ENCODE measurements at regions not wholly inside any gene's neighbourhood (a gene's known extent, or its start where the extent isn't known, plus 50 kb on each side); places are given as distances from the start of the nearest gene placed in this dataset.

DNA sequence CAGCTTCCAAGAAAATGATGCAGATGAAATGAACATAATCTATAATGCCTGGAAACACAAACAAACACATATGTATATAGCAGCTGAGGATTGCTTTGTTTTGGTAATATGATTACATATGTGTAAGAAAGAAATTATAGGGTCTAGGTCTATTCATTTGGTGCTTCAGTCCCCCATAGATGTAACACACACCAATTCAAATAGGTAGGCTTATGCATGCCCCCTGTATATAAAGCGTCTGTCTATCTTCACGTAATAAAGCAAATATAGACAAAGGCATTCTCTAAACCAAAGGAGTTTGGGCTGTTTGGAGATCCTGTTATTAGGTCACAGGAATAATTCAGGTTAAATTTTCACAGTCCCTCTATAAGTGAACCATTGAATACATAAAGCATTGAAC, 270.4 kb upstream of the SGK1 start:
- no peaks in the 10 kb centered on the region for H3K4me1 ChIP-seq
- intact Hi-C loops (cut with DNase I) = no loop called here
- H3K27me3 ChIP-seq = no peaks in the 10 kb centered on the region
- DNase-seq (no peak), ATAC-seq (no peak)
- no peaks in the 10 kb centered on the region for H3K36me3 ChIP-seq
- 100% methylated on average over 2 of the region's 2 CpGs for whole genome bisulfite sequencing (ENCODE audit: insufficient coverage, low coverage, low lambda C conversion rate, missing lambda C conversion rate)
- no peak for TF ChIP-seq POLR2A (IDR thresholded peaks at IDR 0.05)
- TF ChIP-seq, protein P1, sequence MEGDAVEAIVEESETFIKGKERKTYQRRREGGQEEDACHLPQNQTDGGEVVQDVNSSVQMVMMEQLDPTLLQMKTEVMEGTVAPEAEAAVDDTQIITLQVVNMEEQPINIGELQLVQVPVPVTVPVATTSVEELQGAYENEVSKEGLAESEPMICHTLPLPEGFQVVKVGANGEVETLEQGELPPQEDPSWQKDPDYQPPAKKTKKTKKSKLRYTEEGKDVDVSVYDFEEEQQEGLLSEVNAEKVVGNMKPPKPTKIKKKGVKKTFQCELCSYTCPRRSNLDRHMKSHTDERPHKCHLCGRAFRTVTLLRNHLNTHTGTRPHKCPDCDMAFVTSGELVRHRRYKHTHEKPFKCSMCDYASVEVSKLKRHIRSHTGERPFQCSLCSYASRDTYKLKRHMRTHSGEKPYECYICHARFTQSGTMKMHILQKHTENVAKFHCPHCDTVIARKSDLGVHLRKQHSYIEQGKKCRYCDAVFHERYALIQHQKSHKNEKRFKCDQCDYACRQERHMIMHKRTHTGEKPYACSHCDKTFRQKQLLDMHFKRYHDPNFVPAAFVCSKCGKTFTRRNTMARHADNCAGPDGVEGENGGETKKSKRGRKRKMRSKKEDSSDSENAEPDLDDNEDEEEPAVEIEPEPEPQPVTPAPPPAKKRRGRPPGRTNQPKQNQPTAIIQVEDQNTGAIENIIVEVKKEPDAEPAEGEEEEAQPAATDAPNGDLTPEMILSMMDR (IDR thresholded peaks at IDR 0.05) = no peak
- no peaks in the 10 kb centered on the region for H3K9me3 ChIP-seq
- H3K27ac ChIP-seq = no peak overlapping the region
- no peak overlapping the region for H3K4me3 ChIP-seq

- H3K4me1 ChIP-seq = no peaks in the 10 kb centered on the region
- TF ChIP-seq, protein P1 (IDR thresholded peaks at IDR 0.05) = no peak
- TF ChIP-seq POLR2A (IDR thresholded peaks at IDR 0.05) = no peak
- H3K4me3 ChIP-seq = no peak overlapping the region
- DNase-seq = no peak
- H3K36me3 ChIP-seq = no peaks in the 10 kb centered on the region
- 77% methylated on average over 8 of the region's 8 CpGs for WGBS (ENCODE audit: insufficient coverage, low coverage, low lambda C conversion rate, missing lambda C conversion rate)
- intact Hi-C loops (cut with DNase I) = no loop called here
- H3K9me3 ChIP-seq = no peaks in the 10 kb centered on the region
- ATAC-seq = peak in 1 of 4 donors; percentile 27
- no peaks in the 10 kb centered on the region for H3K27me3 ChIP-seq
- H3K27ac ChIP-seq = no peak overlapping the region
These were observed 267.6 kb upstream of the SGK1 start for GRCh38 chr6:134585517-134585873.

DNA sequence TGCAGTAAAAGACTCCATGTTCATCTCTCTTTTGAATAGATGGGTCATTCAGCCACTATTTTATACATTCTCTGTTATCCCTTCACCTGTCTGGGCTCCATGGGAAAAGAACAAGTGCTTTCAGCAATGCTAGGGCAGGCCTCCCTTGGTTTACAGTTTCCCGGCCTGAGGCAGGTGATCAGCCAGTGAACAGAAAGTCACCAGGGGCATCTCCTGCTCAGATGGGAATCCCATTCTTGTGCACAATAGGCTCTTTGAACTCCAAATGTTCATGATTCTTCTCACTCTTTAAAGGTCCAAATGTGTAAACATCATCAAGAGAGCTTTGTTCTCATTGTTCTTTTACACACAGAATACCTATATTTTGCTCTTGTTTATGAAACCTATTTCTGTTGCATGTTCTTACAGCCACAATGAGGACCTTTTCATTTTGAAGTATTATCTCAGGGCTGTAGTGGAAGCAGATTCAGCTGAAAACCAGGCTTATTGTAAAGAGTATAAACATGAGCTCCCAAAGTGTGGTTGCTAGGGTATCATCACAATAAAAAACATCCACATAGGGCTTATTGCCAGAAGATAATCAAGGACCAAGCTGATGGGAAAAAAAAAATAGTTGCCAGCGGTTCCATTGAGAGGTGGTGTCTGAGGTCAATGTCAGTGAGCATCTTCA, 267.1 kb upstream of the SGK1 start:
- H3K4me3 ChIP-seq = no peak overlapping the region
- H3K27ac ChIP-seq = no peak overlapping the region
- H3K27me3 ChIP-seq = no peaks in the 10 kb centered on the region
- H3K4me1 ChIP-seq = no peaks in the 10 kb centered on the region
- H3K36me3 ChIP-seq = no peaks in the 10 kb centered on the region
- TF ChIP-seq, protein P1 (IDR thresholded peaks at IDR 0.05) = no peak
- TF ChIP-seq POLR2A (IDR thresholded peaks at IDR 0.05) = no peak
- intact Hi-C loops (cut with DNase I) = no loop called here
- ATAC-seq = peak in 1 of 4 donors; percentile 6
- H3K9me3 ChIP-seq = no peaks in the 10 kb centered on the region
- no peak for DNase-seq
- 81% methylated on average over 2 of the region's 2 CpGs for WGBS (ENCODE audit: insufficient coverage, low coverage, low lambda C conversion rate, missing lambda C conversion rate)

DNA sequence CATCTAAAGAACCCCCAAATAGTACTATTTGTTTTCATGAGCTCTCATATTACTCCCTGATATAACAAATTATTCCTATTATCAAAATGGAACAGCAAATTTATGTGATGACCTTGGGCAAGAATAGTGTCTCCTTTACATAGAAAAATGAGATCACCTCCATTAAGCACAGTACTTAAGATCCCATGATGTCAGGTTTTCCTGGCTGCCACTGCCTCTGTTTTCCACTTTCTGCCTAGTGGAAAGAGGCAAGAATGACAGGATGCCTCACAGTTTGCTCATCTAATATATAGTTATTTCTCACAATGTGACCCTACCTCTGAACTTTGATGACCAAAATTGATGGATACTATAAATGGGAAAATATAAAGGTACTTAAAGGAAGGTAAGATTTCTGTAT, 260.1 kb upstream of the SGK1 start:
- Histone ChIP-seq H3K27ac (no peak overlapping the region), H3K36me3 (no peaks in the 10 kb centered on the region), H3K4me3 (no peak overlapping the region), H3K4me1 (no peaks in the 10 kb centered on the region), H3K27me3 (no peaks in the 10 kb centered on the region), H3K9me3 (no peaks in the 10 kb centered on the region)
- no peak for ATAC-seq
- intact Hi-C loops (cut with DNase I) = no loop called here
- no peak for DNase-seq
- TF ChIP-seq POLR2A (IDR thresholded peaks at IDR 0.05) = no peak
- TF ChIP-seq, protein P1 (IDR thresholded peaks at IDR 0.05) = no peak

DNA sequence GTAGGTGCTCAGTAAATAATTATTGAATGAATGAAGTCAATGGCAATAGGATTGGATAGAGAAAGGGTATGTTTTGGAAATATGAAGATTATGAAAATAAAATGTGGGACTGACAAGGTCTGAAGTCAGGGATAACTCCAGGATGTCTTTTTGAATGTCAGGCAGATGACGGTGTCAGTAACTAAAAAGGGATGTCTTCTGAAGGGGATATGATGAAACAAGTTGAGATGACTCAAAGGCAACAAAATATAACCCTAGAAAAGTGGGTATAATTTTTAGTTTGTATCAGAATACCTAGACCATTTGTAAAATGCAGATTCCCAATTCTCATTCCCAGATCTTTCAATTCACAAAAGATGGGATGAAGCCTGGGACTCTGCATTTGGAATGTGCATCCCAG, 257.3 kb upstream of the SGK1 start:
- intact Hi-C loops (cut with DNase I) = no loop called here
- WGBS (ENCODE audit: insufficient coverage, low coverage, low lambda C conversion rate, missing lambda C conversion rate) = 13% methylated on average over 1 of the region's 1 CpG
- H3K27me3 ChIP-seq = no peaks in the 10 kb centered on the region
- no peak overlapping the region for H3K27ac ChIP-seq
- no peaks in the 10 kb centered on the region for H3K9me3 ChIP-seq
- no peak for ATAC-seq
- no peaks in the 10 kb centered on the region for H3K36me3 ChIP-seq
- no peak overlapping the region for H3K4me3 ChIP-seq
- TF ChIP-seq POLR2A (IDR thresholded peaks at IDR 0.05) = no peak
- TF ChIP-seq, protein P1 (IDR thresholded peaks at IDR 0.05) = no peak
- no peak for DNase-seq
- no peaks in the 10 kb centered on the region for H3K4me1 ChIP-seq

All from right lobe of liver (tissue), 6 donors.